Esophagus squamous epithelium (tissue), 4 donors: ENCODE measurements at regions not wholly inside any gene's neighbourhood (a gene's known extent, or its start where the extent isn't known, plus 50 kb on each side); places are given as distances from the start of the nearest gene placed in this dataset.

Source experiments
- CTCF ChIP-seq, 6 experiments: fragments of 450-650 bp in 4 of 6; fragments of 200-600 bp in 2 of 6; sonication (generic) in 2 of 6; IDR thresholded peaks; one replicate each; pipeline ENCODE4 v1.5.1; 2016 to 2019; ENCODE audit warnings: antibody characterized with exemption in 6 of 6, mild to moderate bottlenecking in 4 of 6, moderate library complexity in 4 of 6
- POLR2A ChIP-seq, 4 donors: fragments of 450-650 bp; IDR thresholded peaks; one replicate each; pipeline ENCODE4 v1.6.1; 2017; ENCODE audit warnings: antibody characterized with exemption in 4 of 4, mild to moderate bottlenecking in 4 of 4, moderate library complexity in 3 of 4

GRCh38 chr11:70819022-70819421 lies 420.7 kb downstream of the CTTN start:
- TF ChIP-seq CTCF (IDR thresholded peaks at IDR 0.05), result no peak
- TF ChIP-seq POLR2A (IDR thresholded peaks at IDR 0.05), result no peak
